Endothelial cell of umbilical vein (primary cell): ENCODE measurements at regions not wholly inside any gene's neighbourhood (a gene's known extent, or its start where the extent isn't known, plus 50 kb on each side); places are given as distances from the start of the nearest gene placed in this dataset.

ENCODE experiments used
- BruUV-seq: library from RNA; stranded (reverse); fragments of 400-500 nt; replicated peaks from 2 replicates; lab custom pipeline; 2021; lab: Mats Ljungman, UMichigan
- CTCF ChIA-PET: fragments of 300-600, 350-600 bp; sonication (Branson Sonifier 250); formaldehyde crosslinking; loops from one replicate; lab custom pipeline; 2021; ENCODE audit warnings: antibody characterized with exemption, inconsistent platforms; lab: Charles Lee
- POLR2A ChIA-PET: fragments of 300-600, 350-600 bp; sonication (Branson Sonifier 250); formaldehyde crosslinking; loops from one replicate; lab custom pipeline; 2021; ENCODE audit warnings: antibody characterized with exemption, inconsistent platforms; lab: Charles Lee
- DNase-seq: peaks from one replicate; pipeline ENCODE4 v3.0.0-alpha.2; 2011; ENCODE audit warnings: low read depth, low spot score
- FAIRE-seq: peaks from 2 replicates; lab custom pipeline; 2011; peaks lifted over from hg19 to GRCh38; lab: Jason Lieb, UNC
- H2AFZ ChIP-seq: 2 replicates; pipeline ENCODE4 v1.6.0; 2012; ENCODE audit warnings: low read depth, low read length, control low read depth, inconsistent platforms
- H3K27ac ChIP-seq: 2 replicates; pipeline ENCODE4 v1.5.1; 2011; ENCODE audit warnings: low read depth, mild to moderate bottlenecking, control low read depth, low read length, moderate library complexity; ENCODE audit not compliant: insufficient read depth
- H3K27me3 ChIP-seq, 2 experiments: 2 replicates each; pipeline versions ENCODE4 v1.6.0 to v1.6.1; 2011; ENCODE audit warnings: low read length in 2 of 2, mixed read lengths in 1 of 2; ENCODE audit not compliant: control insufficient read depth in 2 of 2, insufficient read depth in 2 of 2
- H3K36me3 ChIP-seq, 2 experiments: 2 replicates in 1 of 2; 3 replicates in 1 of 2; pipeline ENCODE4 v1.5.1; 2011; ENCODE audit warnings: low read length in 2 of 2, mild to moderate bottlenecking in 1 of 2, moderate library complexity in 1 of 2; ENCODE audit not compliant: control insufficient read depth in 2 of 2, insufficient read depth in 2 of 2; ENCODE audit errors: extremely low read depth in 1 of 2
- H3K4me1 ChIP-seq: 3 replicates; pipeline ENCODE4 v1.5.1; 2011; ENCODE audit warnings: mild to moderate bottlenecking, low read length; ENCODE audit not compliant: control insufficient read depth, insufficient read depth; ENCODE audit errors: extremely low read depth
- H3K4me2 ChIP-seq: 2 replicates; pipeline ENCODE4 v1.6.1; 2011; ENCODE audit warnings: low read length, control low read depth, mixed read lengths; ENCODE audit not compliant: insufficient read depth
- H3K4me3 ChIP-seq, 3 experiments: fragments of 200-600 bp in 1 of 3; sonication (generic), shearing (Covaris generic) in 1 of 3; replicated peaks in 1 of 3; 2 replicates each; pipeline ENCODE4 v1.5.1; 2011 to 2016; ENCODE audit warnings: control low read depth in 3 of 3, low read length in 3 of 3, mild to moderate bottlenecking in 2 of 3, inconsistent platforms in 1 of 3, low read depth in 1 of 3, moderate library complexity in 1 of 3; ENCODE audit not compliant: insufficient read depth in 1 of 3
- H3K79me2 ChIP-seq: 2 replicates; pipeline ENCODE4 v1.6.0; 2012; ENCODE audit warnings: low read length, inconsistent platforms; ENCODE audit not compliant: control insufficient read depth, insufficient read depth
- H3K9ac ChIP-seq: replicated peaks from 2 replicates; pipeline ENCODE3; 2011; ENCODE audit warnings: low read length, control low read depth; ENCODE audit not compliant: insufficient read depth; ENCODE audit errors: extremely low read depth
- H3K9me1 ChIP-seq: replicated peaks from 3 replicates; pipeline ENCODE4 v1.6.0; 2011; ENCODE audit warnings: mild to moderate bottlenecking, low read length; ENCODE audit not compliant: control insufficient read depth, insufficient read depth; ENCODE audit errors: extremely low read depth
- H3K9me3 ChIP-seq: replicated peaks from 2 replicates; pipeline ENCODE4 v1.5.1; 2012; ENCODE audit warnings: low read length, inconsistent platforms; ENCODE audit not compliant: control insufficient read depth, insufficient read depth
- H4K20me1 ChIP-seq: replicated peaks from 2 replicates; pipeline ENCODE3; 2011; ENCODE audit warnings: mild to moderate bottlenecking, low read length; ENCODE audit not compliant: control insufficient read depth, insufficient read depth; ENCODE audit errors: extremely low read depth
- EZH2 ChIP-seq: IDR thresholded peaks from 2 replicates; pipeline ENCODE4 v1.6.1; 2012; ENCODE audit warnings: borderline replicate concordance, low read depth, mild to moderate bottlenecking, moderate library complexity, low read length, inconsistent platforms; ENCODE audit not compliant: severe bottlenecking
- FOS ChIP-seq: IDR thresholded peaks from 2 replicates; pipeline ENCODE4 v1.6.1; 2011; ENCODE audit warnings: mild to moderate bottlenecking, low read length, moderate library complexity, borderline replicate concordance; ENCODE audit not compliant: insufficient read depth
- GATA2 ChIP-seq: IDR thresholded peaks from 2 replicates; pipeline ENCODE4 v1.7.0; 2011; ENCODE audit warnings: low read depth, mild to moderate bottlenecking, moderate library complexity, mixed read lengths, low read length; ENCODE audit not compliant: insufficient read length, insufficient read depth
- JUN ChIP-seq: IDR thresholded peaks from 2 replicates; pipeline ENCODE4 v1.6.1; 2011; ENCODE audit warnings: borderline replicate concordance, low read depth; ENCODE audit not compliant: insufficient read length, insufficient read depth
- MYC ChIP-seq: IDR thresholded peaks from one replicate; pipeline ENCODE4 v1.6.1; 2011; ENCODE audit warnings: mild to moderate bottlenecking, low read depth, low read length
- POLR2A ChIP-seq: IDR thresholded peaks from 2 replicates; pipeline ENCODE4 v1.6.1; 2012; ENCODE audit warnings: low read depth, mild to moderate bottlenecking, control low read depth, low read length
- POLR2AphosphoS5 ChIP-seq: IDR thresholded peaks from 2 replicates; pipeline ENCODE4 v1.6.1; 2012; ENCODE audit warnings: low read depth, mild to moderate bottlenecking, control low read depth, low read length, moderate library complexity; ENCODE audit not compliant: insufficient read depth
- dilution Hi-C: fragments of 300-500 bp; cut with MboI; formaldehyde crosslinking; loops from one replicate; pipeline ENCODE4 v1.15.0; 2019; ENCODE audit warnings: low sequenced_read_pairs; ENCODE audit not compliant: extremely low pct_ligation_motif_present
- intact Hi-C: fragments of 100-400 bp; cut with micrococcal nuclease; formaldehyde crosslinking; loops from one replicate; pipeline ENCODE4 v1.10.0; 2022
- TF ChIP-seq, protein P1 (sequence below), 2 donors: IDR thresholded peaks; 1 replicate in 1 of 2; 2 replicates in 1 of 2; pipeline ENCODE4 v1.5.1; 2011; ENCODE audit warnings: low read length in 2 of 2, mild to moderate bottlenecking in 2 of 2, moderate library complexity in 2 of 2, control low read depth in 1 of 2, inconsistent platforms in 1 of 2, low read depth in 1 of 2; ENCODE audit not compliant: insufficient read depth in 1 of 2; ENCODE audit errors: extremely low read depth in 1 of 2
- TF ChIP-seq, protein P2 (sequence below): IDR thresholded peaks from 2 replicates; pipeline ENCODE4 v1.6.1; 2011; ENCODE audit not compliant: insufficient read depth, insufficient read length

DNA sequence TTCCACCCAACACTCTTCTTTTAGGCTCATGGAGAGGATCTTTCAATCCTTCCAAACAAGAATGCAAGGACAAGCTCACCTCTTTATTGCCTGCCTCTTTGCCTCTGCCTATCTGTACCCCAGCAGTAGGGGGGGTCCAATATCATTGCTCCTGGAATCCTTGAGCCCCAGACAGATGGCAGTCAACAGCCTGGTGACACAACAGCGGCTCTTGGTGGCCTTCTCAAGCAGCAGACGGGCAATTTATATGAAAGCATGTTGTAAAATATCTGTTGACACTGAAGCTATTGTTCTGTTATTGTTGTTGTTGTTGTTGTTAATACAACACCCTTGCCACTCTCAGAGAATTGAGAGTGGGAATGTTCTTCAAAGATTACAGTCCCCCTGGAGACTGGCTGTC lies 480.0 kb upstream of the CADM1 start:
- BruUV-seq = no TSS peak
- H3K36me3 ChIP-seq = no peaks in the 10 kb centered on the region
- no peaks in the 10 kb centered on the region for H4K20me1 ChIP-seq
- H3K9ac ChIP-seq = no peak overlapping the region
- ChIA-PET CTCF (no interaction called here), POLR2A (no interaction called here)
- intact Hi-C loops (no loop called here), dilution Hi-C loops (no loop called here)
- DNase-seq (no peak), FAIRE-seq (no peak)
- no peak for TF ChIP-seq EZH2
- no peaks in the 10 kb centered on the region for H3K4me1 ChIP-seq
- no peaks in the 10 kb centered on the region for H3K9me1 ChIP-seq
- H3K27me3 ChIP-seq = no peaks in the 10 kb centered on the region
- no peak overlapping the region for H2AFZ ChIP-seq
- no peaks in the 10 kb centered on the region for H3K79me2 ChIP-seq
- no peak overlapping the region for H3K4me2 ChIP-seq
- H3K9me3 ChIP-seq = peaks cover 3% of the 10 kb centered on the region
- H3K27ac ChIP-seq = no peak overlapping the region
- H3K4me3 ChIP-seq = no peak overlapping the region

DNA sequence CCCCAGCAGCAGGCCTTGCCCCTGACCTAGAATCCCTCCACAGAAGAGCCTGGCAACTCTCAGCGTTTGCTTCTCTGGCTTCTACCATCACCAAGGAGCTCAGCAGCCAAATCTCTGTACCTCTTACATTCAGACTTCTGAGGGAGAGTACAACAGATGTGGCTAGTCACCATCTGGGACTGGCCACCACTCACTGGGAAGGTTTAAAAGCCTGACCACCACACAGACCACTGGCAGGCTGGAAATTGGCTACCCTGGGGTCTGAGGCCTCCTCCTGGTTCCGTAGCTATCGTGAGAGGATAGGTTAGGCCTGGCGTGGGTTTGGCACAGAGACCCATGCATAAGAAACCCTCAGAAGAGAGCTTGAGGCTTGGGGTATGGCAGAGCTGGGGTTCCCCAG lies 478.5 kb upstream of the CADM1 start:
- ChIA-PET CTCF (no interaction called here), POLR2A (no interaction called here)
- H3K36me3 ChIP-seq = no peaks in the 10 kb centered on the region
- H3K9ac ChIP-seq = no peak overlapping the region
- H4K20me1 ChIP-seq = no peaks in the 10 kb centered on the region
- H3K4me3 ChIP-seq = no peak overlapping the region
- no peak overlapping the region for H3K27ac ChIP-seq
- FAIRE-seq (no peak), DNase-seq (no peak)
- no peak overlapping the region for H3K4me2 ChIP-seq
- H3K4me1 ChIP-seq = no peaks in the 10 kb centered on the region
- H3K27me3 ChIP-seq = no peaks in the 10 kb centered on the region
- no peaks in the 10 kb centered on the region for H3K9me1 ChIP-seq
- H3K79me2 ChIP-seq = no peaks in the 10 kb centered on the region
- intact Hi-C loops (no loop called here), dilution Hi-C loops (no loop called here)
- BruUV-seq = no TSS peak
- TF ChIP-seq POLR2AphosphoS5 = no peak
- TF ChIP-seq GATA2 = no peak
- no peak for TF ChIP-seq FOS
- no peak for TF ChIP-seq MYC
- TF ChIP-seq POLR2A = no peak
- TF ChIP-seq JUN = no peak
- TF ChIP-seq, protein P1, sequence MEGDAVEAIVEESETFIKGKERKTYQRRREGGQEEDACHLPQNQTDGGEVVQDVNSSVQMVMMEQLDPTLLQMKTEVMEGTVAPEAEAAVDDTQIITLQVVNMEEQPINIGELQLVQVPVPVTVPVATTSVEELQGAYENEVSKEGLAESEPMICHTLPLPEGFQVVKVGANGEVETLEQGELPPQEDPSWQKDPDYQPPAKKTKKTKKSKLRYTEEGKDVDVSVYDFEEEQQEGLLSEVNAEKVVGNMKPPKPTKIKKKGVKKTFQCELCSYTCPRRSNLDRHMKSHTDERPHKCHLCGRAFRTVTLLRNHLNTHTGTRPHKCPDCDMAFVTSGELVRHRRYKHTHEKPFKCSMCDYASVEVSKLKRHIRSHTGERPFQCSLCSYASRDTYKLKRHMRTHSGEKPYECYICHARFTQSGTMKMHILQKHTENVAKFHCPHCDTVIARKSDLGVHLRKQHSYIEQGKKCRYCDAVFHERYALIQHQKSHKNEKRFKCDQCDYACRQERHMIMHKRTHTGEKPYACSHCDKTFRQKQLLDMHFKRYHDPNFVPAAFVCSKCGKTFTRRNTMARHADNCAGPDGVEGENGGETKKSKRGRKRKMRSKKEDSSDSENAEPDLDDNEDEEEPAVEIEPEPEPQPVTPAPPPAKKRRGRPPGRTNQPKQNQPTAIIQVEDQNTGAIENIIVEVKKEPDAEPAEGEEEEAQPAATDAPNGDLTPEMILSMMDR (IDR thresholded peaks at IDR 0.05; ENCODE audit: extremely low read depth in 1 of 2, insufficient read depth in 1 of 2, low read depth in 1 of 2, low read length in 2 of 2) = no peak
- no peak for TF ChIP-seq EZH2
- TF ChIP-seq, protein P2, sequence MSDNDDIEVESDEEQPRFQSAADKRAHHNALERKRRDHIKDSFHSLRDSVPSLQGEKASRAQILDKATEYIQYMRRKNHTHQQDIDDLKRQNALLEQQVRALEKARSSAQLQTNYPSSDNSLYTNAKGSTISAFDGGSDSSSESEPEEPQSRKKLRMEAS = no peak
- H2AFZ ChIP-seq = no peak overlapping the region
- peaks cover 4% of the 10 kb centered on the region for H3K9me3 ChIP-seq
